Endodermal cell (in vitro differentiated cells): ENCODE measurements at regions not wholly inside any gene's neighbourhood (a gene's known extent, or its start where the extent isn't known, plus 50 kb on each side); places are given as distances from the start of the nearest gene placed in this dataset.

Experiments
- DNase-seq: peaks from one replicate; pipeline ENCODE4 v3.0.0-alpha.2; 2017
- H3K27ac ChIP-seq: 2 replicates; pipeline ENCODE4 v1.5.1; 2013; ENCODE audit warnings: mild to moderate bottlenecking, low read depth, low read length, moderate library complexity
- H3K27me3 ChIP-seq: 2 replicates; pipeline ENCODE4 v1.6.1; 2013; ENCODE audit warnings: mild to moderate bottlenecking, low read length, moderate library complexity; ENCODE audit not compliant: insufficient read depth, control insufficient read depth, poor library complexity, severe bottlenecking
- H3K36me3 ChIP-seq: 2 replicates; pipeline ENCODE4 v1.7.0; 2013; ENCODE audit warnings: mild to moderate bottlenecking, low read length, moderate library complexity; ENCODE audit not compliant: control insufficient read depth, insufficient read depth
- H3K4me1 ChIP-seq: one replicate; pipeline ENCODE4 v1.7.0; 2013; ENCODE audit warnings: low read length; ENCODE audit not compliant: control insufficient read depth, insufficient read depth
- H3K4me3 ChIP-seq: 2 replicates; pipeline ENCODE4 v1.5.1; 2013; ENCODE audit warnings: mild to moderate bottlenecking, low read length, moderate library complexity
- H3K9ac ChIP-seq: 2 replicates; pipeline ENCODE4 v1.6.1; 2013; ENCODE audit warnings: mild to moderate bottlenecking, low read length, moderate library complexity; ENCODE audit not compliant: poor library complexity, severe bottlenecking; ENCODE audit errors: extremely low read depth
- H3K9me3 ChIP-seq: 2 replicates; pipeline ENCODE4 v1.6.1; 2013; ENCODE audit warnings: mild to moderate bottlenecking, low read length, moderate library complexity; ENCODE audit not compliant: control insufficient read depth
- H3K27ac Mint-ChIP-seq: 2 replicates; pipeline ENCODE4 v1.8.0; 2020; ENCODE audit warnings: mixed read lengths
- H3K27me3 Mint-ChIP-seq: 2 replicates; pipeline ENCODE4 v1.8.0; 2021; ENCODE audit warnings: mild to moderate bottlenecking, mixed read lengths; ENCODE audit not compliant: insufficient read depth
- H3K36me3 Mint-ChIP-seq: 2 replicates; pipeline ENCODE4 v1.8.0; 2020; ENCODE audit warnings: low read depth, mixed read lengths
- H3K4me1 Mint-ChIP-seq: 2 replicates; pipeline ENCODE4 v1.8.0; 2020; ENCODE audit warnings: mixed read lengths
- H3K4me3 Mint-ChIP-seq: 2 replicates; pipeline ENCODE4 v1.8.0; 2020; ENCODE audit warnings: mild to moderate bottlenecking, moderate library complexity, mixed read lengths
- H3K9me3 Mint-ChIP-seq: 2 replicates; pipeline ENCODE4 v1.8.0; 2020; ENCODE audit warnings: mild to moderate bottlenecking, mixed read lengths
- WGBS, 2 experiments: methylation state at CpG; one replicate each; pipeline versions ENCODE4 v1.1.5 to v1.1.7; 2013; ENCODE audit warnings: missing lambda C conversion rate in 2 of 2, mixed read lengths in 1 of 2; ENCODE audit not compliant: insufficient coverage in 1 of 2, insufficient read length in 1 of 2; 5-methylcytosine and 5-hydroxymethylcytosine counted together
- TF ChIP-seq, protein P1 (sequence below): fragments of 200-600 bp; sonication (generic); conservative IDR thresholded peaks from 2 replicates; pipeline ENCODE4 v1.5.0; 2021; ENCODE audit warnings: antibody characterized with exemption, mild to moderate bottlenecking

- Mint-ChIP-seq H3K9me3 (no peaks in the 10 kb centered on the region), H3K27ac (no peak overlapping the region), H3K36me3 (no peaks in the 10 kb centered on the region), H3K4me1 (no peaks in the 10 kb centered on the region), H3K27me3 (no peaks in the 10 kb centered on the region), H3K4me3 (no peak overlapping the region)
- no peak overlapping the region for H3K9ac ChIP-seq
- TF ChIP-seq, protein P1, sequence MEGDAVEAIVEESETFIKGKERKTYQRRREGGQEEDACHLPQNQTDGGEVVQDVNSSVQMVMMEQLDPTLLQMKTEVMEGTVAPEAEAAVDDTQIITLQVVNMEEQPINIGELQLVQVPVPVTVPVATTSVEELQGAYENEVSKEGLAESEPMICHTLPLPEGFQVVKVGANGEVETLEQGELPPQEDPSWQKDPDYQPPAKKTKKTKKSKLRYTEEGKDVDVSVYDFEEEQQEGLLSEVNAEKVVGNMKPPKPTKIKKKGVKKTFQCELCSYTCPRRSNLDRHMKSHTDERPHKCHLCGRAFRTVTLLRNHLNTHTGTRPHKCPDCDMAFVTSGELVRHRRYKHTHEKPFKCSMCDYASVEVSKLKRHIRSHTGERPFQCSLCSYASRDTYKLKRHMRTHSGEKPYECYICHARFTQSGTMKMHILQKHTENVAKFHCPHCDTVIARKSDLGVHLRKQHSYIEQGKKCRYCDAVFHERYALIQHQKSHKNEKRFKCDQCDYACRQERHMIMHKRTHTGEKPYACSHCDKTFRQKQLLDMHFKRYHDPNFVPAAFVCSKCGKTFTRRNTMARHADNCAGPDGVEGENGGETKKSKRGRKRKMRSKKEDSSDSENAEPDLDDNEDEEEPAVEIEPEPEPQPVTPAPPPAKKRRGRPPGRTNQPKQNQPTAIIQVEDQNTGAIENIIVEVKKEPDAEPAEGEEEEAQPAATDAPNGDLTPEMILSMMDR, result no peak
- H3K9me3 ChIP-seq, result no peaks in the 10 kb centered on the region
- no peaks in the 10 kb centered on the region for H3K4me1 ChIP-seq
- no peak for DNase-seq
- H3K4me3 ChIP-seq, result no peak overlapping the region
- no peak overlapping the region for H3K27ac ChIP-seq
- no peaks in the 10 kb centered on the region for H3K27me3 ChIP-seq
- no peaks in the 10 kb centered on the region for H3K36me3 ChIP-seq
- 83 to 94% methylated on average over 1 of the region's 2 CpGs for WGBS, 2 experiments
Observed at GRCh38 chr14:42806909-42807315, 1200.2 kb downstream of the LRFN5 start.

DNA sequence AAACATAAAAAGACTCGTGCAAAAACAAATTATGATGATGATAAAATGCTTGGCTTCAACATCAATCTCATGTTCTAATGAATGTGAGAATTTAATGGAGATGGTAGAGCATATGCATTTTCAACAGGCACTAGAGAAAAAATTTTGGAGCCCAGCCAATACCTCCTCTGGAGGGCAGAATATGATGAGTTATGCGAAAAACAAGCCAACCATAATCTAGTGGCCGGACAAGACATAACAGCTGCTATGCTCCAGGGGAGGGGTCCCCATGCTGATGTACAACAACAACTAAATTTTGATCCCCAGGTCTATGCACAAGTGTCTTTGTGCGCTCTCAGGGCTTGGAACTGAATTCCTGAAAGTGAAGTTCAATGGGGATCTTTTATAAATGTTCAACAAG lies 1197.5 kb downstream of the LRFN5 start:
- no peaks in the 10 kb centered on the region for H3K36me3 ChIP-seq
- H3K4me1 Mint-ChIP-seq, result no peaks in the 10 kb centered on the region
- no peak overlapping the region for H3K27ac Mint-ChIP-seq
- H3K9me3 Mint-ChIP-seq, result peaks cover 5% of the 10 kb centered on the region
- no peak overlapping the region for H3K4me3 ChIP-seq
- no peak for DNase-seq
- H3K4me1 ChIP-seq, result no peaks in the 10 kb centered on the region
- no peaks in the 10 kb centered on the region for H3K9me3 ChIP-seq
- no peak overlapping the region for H3K27ac ChIP-seq
- no peaks in the 10 kb centered on the region for H3K36me3 Mint-ChIP-seq
- no peaks in the 10 kb centered on the region for H3K27me3 ChIP-seq
- H3K9ac ChIP-seq, result no peak overlapping the region
- TF ChIP-seq, protein P1, result no peak
- 90 to 93% methylated on average over 3 to 4 of the region's 4 CpGs for WGBS, 2 experiments
- no peak overlapping the region for H3K4me3 Mint-ChIP-seq
- no peaks in the 10 kb centered on the region for H3K27me3 Mint-ChIP-seq

GRCh38 chr14:42802346-42802745 lies 1195.7 kb downstream of the LRFN5 start:
- Histone ChIP-seq H3K4me1 (no peaks in the 10 kb centered on the region), H3K27me3 (no peaks in the 10 kb centered on the region), H3K4me3 (no peak overlapping the region), H3K9ac (no peak overlapping the region), H3K9me3 (no peaks in the 10 kb centered on the region), H3K27ac (no peak overlapping the region), H3K36me3 (no peaks in the 10 kb centered on the region)
- Mint-ChIP-seq H3K4me1 (no peaks in the 10 kb centered on the region), H3K4me3 (no peak overlapping the region), H3K27ac (no peak overlapping the region), H3K9me3 (peaks cover 7% of the 10 kb centered on the region), H3K27me3 (no peaks in the 10 kb centered on the region), H3K36me3 (no peaks in the 10 kb centered on the region)
- WGBS, 2 experiments, result 100% methylated on average over 1 of the region's 1 CpG; no CpG with 5 or more reads in 1 of the 2 experiments
- DNase-seq, result no peak
- TF ChIP-seq, protein P1, result no peak
